C4-2B (cell line): ENCODE measurements at regions not wholly inside any gene's neighbourhood (a gene's known extent, or its start where the extent isn't known, plus 50 kb on each side); places are given as distances from the start of the nearest gene placed in this dataset.

Experiments used
- H3K27ac ChIP-seq: fragments of 450-650 bp; 2 replicates; pipeline ENCODE4 v1.5.1; 2017
- ZFX ChIP-seq: fragments of 450-650 bp; IDR thresholded peaks from 2 replicates; pipeline ENCODE4 v1.6.1; 2017
- TF ChIP-seq, protein P1 (sequence below): fragments of 450-650 bp; conservative IDR thresholded peaks from 2 replicates; pipeline ENCODE4 v1.5.1; 2017; ENCODE audit warnings: mild to moderate bottlenecking

DNA sequence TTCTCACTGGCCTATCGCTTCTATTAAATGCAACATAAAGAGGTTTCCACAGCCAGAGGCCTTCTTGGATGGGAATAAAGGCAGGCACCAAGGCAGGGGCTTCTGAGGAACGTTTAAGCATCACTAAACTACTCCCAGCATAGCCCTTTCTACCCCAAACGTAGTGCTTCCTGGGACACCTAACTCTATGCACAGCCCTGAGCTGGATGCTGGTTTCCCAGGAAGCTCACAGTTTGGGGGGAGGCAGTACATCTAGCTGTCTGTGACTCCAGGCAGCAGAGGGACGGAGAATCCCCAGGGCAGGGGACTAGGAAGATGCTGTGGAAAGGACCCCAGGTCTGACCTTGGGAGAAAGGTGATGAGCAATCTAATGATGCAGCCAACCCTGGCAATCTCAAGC, 192.8 kb upstream of the ZMIZ1 start:
- TF ChIP-seq ZFX = no peak
- TF ChIP-seq, protein P1, sequence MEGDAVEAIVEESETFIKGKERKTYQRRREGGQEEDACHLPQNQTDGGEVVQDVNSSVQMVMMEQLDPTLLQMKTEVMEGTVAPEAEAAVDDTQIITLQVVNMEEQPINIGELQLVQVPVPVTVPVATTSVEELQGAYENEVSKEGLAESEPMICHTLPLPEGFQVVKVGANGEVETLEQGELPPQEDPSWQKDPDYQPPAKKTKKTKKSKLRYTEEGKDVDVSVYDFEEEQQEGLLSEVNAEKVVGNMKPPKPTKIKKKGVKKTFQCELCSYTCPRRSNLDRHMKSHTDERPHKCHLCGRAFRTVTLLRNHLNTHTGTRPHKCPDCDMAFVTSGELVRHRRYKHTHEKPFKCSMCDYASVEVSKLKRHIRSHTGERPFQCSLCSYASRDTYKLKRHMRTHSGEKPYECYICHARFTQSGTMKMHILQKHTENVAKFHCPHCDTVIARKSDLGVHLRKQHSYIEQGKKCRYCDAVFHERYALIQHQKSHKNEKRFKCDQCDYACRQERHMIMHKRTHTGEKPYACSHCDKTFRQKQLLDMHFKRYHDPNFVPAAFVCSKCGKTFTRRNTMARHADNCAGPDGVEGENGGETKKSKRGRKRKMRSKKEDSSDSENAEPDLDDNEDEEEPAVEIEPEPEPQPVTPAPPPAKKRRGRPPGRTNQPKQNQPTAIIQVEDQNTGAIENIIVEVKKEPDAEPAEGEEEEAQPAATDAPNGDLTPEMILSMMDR = no peak

DNA sequence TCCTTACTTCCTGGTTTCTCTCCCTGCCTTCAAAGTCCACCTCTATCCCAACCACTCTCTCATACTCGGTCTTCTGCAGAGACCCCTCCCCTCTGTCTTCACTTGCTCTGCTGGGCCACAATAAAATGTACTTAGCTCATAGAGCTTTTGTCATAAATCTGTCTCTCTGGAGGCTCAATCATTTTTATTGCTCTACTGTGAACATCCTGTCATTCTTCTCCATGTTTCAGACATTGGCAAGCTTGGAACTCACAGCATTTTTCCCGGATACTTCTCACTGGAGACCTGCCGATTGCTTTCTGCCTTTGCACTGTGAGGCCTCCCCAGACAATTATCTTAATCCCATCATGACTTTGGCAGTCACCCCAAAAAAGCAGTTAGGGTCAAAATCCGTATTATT, 192.3 kb upstream of the ZMIZ1 start:
- H3K27ac ChIP-seq = no peak overlapping the region
- TF ChIP-seq, protein P1 = no peak
- TF ChIP-seq ZFX = no peak

More for the DNA sequence above, 192.8 kb upstream of the ZMIZ1 start:
- no peak overlapping the region for H3K27ac ChIP-seq

GRCh38 chr10:78879621-78880020, 189.1 kb upstream of the ZMIZ1 start:
- H3K27ac ChIP-seq = no peak overlapping the region
- no peak for TF ChIP-seq ZFX
- TF ChIP-seq, protein P1 = no peak

DNA sequence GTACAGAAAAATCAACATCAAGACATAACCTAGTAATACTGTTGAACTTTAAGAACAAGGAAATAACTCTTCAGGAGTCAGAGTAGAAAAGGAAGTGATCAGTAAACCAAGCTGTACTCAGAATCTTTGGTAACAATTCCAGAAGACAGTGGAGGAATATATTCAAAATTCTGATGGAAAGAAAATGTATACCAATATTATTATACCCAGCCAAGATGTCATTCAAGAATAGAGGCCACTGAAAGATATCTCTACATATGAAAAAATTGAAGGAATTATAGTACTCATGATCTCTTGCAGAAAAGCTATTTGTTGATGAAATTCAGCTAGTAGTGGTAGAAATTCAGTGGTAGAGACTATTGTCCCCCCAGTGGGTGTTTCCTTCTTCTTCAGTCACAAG, 182.6 kb upstream of the ZMIZ1 start:
- no peak for TF ChIP-seq ZFX
- TF ChIP-seq, protein P1 = no peak
- H3K27ac ChIP-seq = no peak overlapping the region

- TF ChIP-seq ZFX = no peak
- TF ChIP-seq, protein P1 = no peak
- no peak overlapping the region for H3K27ac ChIP-seq
Observed at GRCh38 chr10:78889536-78890063, 179.2 kb upstream of the ZMIZ1 start.

DNA sequence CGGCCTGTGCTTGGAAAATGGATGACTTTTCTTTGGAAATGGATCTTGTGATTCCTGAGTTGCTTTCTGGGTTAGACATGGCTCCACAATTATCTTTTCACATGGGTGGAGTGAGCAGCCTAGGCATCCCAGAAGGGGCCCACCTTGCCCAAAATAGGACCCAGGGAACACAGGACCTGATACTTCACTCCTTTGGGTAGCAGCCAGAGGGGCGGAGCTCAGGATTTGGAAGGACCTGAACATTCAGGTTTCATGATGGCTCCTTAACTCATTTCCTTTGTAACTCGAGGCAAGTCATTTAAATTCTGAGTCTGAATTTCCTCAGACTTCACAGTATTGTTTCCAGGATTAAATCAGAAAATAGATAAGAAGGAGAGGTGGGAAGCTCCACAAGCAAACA, 178.3 kb upstream of the ZMIZ1 start:
- no peak for TF ChIP-seq ZFX
- TF ChIP-seq, protein P1 = no peak
- no peak overlapping the region for H3K27ac ChIP-seq

DNA sequence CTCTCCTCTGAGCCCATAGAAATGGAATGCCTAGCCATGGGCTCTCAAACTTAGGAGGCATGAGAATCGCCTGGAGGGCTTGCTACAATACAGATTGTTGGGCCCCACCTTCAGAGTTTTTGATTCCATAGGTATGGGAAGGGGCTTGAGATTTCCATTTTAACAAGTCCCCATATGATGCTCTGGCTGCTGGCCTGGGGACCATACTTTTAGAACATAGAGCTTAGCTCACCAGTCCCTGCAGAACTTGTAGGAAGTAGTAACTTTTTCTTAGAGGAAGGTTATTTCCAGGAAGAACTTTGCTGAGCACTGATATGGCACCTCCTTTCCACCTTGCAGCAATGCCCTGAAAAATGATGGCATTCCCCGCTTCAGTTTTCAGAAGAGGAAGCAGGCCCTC, 177.0 kb upstream of the ZMIZ1 start:
- H3K27ac ChIP-seq = no peak overlapping the region
- TF ChIP-seq, protein P1 = no peak
- TF ChIP-seq ZFX = no peak
